GM21447 (cell line): ENCODE measurements at regions not wholly inside any gene's neighbourhood (a gene's known extent, or its start where the extent isn't known, plus 50 kb on each side); places are given as distances from the start of the nearest gene placed in this dataset.
A peak's percentile ranks its signal among the peaks of the same experiment; 100 is the strongest.
"Not testable (repeated sequence)": the region's sequence is repeated elsewhere in the genome, so short reads cannot be mapped to it uniquely, and the experiment has no call there.

ENCODE experiments used
- ATAC-seq: cut with Tn5 transposase; IDR thresholded peaks from one replicate; pipeline ENCODE4 v1.9.1; 2021; ENCODE audit not compliant: unreplicated experiment

GRCh38 chr4:71841336-71841735 is 57.5 kb upstream of the GC start:
- no peak for ATAC-seq

DNA sequence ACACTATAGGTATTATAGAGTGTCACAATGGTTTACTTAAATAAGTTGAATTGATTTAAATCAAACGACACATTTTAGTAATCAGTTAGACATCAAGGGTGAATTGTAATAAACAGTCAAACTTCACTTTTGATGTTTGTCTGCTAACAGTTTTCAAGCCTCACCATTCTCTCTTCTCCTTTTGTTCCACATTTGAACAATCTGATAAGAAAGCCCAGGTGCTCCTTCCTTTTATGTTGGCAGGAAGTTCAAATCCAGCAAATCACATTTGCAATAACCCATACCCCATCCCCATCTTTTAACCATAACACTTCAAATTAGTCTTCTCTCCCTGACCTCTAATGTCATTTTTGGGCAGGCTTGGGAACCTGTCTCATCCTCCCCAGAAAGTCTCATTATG is 63.4 kb upstream of the GC start:
- ATAC-seq, result no peak

DNA sequence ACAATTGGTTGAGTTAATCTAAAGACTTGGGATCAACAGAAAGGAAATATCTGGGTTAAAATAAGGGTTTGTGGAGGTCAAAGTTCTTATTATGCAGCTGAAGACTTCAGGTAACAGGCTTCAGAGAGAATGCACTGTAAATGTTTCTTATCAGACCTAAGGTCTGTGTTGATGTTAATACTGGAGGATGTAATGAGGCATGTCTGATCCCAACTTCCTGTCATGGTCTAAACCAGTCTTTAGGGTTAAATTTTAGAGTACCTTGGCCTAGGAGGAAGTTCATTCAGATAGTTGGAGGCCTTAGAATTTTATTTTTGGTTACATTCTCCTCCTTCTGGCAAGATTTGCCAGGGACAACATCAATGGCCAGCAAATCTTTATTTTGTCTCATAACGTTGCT is 72.1 kb upstream of the GC start:
- no peak for ATAC-seq

DNA sequence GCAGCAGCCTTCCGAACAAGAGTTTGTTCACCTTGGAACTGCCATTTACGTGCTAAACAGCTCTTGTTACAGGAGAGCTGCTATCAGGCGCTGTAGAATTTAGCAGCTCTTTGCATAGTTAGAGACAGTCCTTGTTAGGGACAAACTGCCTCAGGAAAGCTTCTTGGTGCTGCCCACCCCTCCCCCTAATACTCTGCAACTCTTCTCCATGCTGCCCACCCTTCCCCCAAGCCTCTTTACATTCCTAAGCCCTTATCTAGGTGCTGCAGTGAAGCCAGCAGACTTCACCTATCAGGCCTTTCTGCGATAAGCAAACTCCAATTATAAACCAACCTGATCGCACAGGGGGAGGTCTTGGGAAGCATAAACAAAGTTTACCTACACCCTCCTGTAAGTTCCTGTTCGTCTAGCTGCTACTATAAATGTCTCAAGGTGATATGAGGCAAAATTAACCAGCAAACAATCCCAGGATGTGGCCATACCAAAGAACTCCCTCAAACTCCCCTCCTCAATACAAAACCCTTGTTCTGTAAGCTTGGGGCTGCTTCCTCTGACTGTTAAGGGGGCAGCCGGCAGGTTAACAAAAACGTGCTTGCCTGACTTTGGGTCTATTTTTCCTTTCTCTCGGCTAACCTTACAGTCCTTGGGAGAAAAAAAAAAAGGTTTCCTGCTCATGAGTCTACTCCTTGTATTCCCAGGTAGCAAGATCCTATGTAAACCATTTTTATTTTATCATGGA is 74.0 kb upstream of the GC start:
- no peak for ATAC-seq

DNA sequence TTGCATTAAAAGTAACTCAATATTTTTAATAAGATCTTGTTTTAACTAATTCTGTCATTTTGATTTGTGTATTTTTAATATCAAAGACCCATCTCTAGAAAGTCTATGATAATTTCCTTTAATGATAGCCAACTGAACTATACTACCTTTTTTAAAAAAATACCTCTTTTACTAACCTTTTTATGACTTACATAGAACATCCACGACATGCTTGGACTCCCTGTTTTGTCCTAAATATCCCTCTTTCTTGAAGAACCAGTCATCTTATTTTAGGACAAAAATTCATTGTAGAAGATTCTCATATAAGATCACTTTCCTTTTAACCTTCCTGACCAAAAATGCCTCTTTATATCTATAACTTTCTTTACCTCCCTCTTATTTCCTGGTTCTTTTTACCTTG is 76.8 kb upstream of the GC start:
- ATAC-seq, result no peak

DNA sequence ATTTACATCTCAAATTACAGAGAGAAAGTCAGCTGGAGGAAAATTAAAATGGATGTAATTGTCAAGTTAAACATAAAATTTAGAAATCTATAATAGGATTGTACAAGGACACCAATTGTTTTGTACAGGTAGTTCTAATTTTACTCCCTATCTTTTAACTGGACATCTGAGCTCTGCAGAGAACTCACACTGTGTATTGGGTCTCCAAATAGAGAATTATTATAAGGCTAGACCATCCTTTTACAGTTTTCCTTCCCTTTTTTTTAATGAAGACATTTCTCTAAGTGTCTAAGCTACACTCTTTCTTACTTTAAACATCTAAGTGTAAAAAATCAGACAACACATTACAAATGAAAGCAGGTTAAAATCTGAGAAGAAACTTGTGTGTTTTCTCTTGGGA is 78.4 kb upstream of the GC start:
- no peak for ATAC-seq

- ATAC-seq, result no peak
Measured at GRCh38 chr4:71863457-71863856, 79.6 kb upstream of the GC start.

DNA sequence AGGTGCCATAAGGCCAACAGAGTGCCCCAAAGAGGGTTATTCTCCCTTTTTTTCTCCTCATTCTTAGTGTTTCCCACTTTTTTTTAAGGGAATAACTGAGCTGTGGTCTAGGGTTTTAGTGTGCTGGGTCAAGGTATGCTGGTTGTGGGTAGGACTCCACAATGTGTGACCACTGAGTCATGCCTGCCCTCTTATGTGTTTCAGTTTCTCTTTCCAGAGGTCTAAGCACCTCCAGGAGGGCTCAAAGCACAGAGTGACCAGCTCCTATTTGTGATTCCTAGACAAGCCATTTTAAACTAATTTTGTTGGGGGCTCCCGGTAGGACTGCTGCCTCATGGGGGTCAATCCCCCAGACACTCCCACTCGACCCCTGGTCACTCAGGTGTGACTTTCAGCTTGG is 80.5 kb upstream of the GC start:
- ATAC-seq, result no peak

DNA sequence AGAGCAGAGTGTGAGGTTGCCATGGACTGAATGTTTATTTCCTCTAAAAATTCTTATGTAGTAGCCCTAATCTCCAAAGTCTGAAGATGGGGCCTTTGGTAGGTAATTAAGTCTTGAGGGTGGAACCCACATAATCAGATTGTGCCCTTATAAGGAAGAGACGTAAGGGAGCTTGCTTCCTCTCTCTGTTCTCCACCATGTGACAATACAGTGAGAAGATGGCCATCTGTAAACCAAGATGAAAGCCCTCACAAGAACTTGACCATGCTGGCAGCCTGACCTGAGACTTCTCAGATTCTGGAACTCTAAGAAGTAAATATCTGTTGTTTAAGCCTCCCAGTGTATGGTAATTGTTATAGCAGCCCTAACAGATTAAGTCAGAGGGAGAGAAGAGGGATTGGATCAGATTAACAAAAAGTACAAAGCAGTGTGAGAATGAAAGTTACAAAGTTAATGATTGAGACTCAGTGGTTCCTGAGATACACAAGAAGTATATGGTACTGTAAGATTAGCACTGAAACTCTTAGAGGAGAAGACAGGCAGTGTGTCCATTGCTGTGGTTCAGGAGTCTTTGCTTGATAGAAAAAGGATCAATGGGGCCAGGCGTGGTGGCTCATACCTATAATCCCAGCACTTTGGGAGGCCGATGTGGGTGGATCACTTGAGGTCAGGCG is 82.5 kb upstream of the GC start:
- ATAC-seq, result no peak

GRCh38 chr4:71867598-71867997 is 83.7 kb upstream of the GC start:
- no peak for ATAC-seq

- no peak for ATAC-seq
Measured at GRCh38 chr4:71870456-71870855, 86.6 kb upstream of the GC start.

DNA sequence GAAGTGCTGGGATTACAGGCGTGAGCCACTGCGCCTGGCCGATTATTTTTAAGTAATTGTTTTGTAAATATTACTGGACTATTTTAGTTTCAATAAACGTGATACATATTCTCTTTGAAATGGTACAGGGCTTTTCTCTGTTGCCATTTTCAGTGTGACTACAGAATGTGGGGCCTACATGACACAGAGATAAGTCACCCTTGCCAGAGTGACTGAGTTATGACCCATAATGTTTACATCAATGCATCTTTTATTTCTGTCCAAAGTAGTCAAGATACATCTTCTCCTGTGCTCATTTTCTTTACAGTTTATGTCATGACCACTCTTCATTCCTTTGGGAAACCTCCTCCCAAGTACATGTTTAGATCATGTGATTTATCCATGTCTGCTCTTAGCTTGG is 88.3 kb upstream of the GC start:
- ATAC-seq, result no peak

DNA sequence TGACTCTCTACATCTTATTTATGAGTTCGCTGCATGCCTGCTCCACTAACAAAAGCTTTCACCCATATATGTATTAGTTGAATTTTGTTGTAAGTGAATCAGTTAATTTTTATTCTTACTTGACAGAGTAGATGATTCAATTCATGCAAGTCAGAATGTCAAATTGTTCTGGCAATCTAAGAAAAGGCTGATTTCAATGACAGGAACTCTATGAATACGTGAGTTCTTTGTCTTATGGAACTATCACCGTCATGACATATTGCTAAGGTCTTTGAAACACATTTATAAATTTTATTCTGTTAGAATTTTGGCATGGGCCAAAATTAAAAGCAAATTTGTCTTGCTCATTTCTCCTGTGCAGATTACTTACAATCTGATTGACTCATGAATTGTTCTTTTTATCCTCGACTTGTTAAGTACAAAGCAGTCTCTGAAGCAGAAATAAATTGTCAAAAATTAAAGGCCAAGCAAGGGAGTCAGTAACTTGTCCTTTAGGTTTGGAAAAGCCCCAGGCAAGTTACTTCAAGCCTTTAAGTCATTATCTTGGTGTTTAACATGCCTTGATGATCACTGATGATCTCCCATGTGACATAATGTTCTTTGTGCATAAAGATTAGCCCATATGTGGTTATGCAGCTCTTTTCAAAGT is 89.0 kb upstream of the GC start:
- no peak for ATAC-seq

- ATAC-seq, result no peak
Measured at GRCh38 chr4:71878376-71878775, 94.5 kb upstream of the GC start.

- no peak for ATAC-seq
Measured at GRCh38 chr4:71882113-71882841, 98.4 kb upstream of the GC start.

DNA sequence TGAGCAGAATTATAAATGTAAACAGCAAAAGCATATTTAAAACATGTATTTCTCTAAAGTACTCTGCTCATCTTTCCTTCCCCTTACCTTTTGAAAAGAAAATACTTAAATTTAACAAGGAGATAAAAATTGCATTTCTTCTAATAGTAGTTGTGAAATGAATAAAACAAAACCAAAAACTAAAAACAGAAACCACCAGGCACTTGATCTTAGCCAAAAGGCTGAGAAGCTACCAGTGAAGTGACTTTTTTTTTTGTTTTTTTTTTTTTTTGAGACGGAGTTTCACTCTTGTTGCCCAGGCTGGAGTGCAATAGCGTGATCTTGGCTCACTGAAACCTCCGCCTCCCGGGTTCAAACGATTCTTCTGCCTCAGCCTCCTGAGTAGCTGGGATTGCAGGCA is 116.5 kb upstream of the GC start:
- not testable (repeated sequence) for ATAC-seq

GRCh38 chr4:71905594-71905993 is 121.7 kb upstream of the GC start:
- not testable (repeated sequence) for ATAC-seq

DNA sequence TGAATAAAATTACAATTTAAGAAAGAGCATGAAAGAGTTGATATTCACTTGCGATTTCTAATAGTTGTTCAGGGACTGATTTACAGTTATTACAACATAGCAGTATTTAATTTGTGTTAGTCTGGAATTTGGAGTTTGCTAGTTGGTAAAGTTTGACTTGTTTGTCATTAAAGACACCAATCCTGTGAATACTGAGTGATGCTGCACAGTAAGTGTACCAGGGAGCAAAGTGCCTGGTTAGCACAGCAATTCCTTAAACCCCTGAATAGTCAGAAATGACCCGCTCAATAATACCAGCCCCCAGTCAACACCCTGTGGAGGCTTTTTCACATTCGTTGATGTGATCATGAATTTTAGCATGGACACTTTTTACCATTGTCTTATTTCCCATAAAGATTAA is 122.2 kb upstream of the GC start:
- no peak for ATAC-seq

- no peak for ATAC-seq
Measured at GRCh38 chr4:71907071-71907470, 123.2 kb upstream of the GC start.

- peak; percentile 71 for ATAC-seq
Measured at GRCh38 chr4:71907782-71908181, 123.9 kb upstream of the GC start.

- no peak for ATAC-seq
Measured at GRCh38 chr4:71913275-71913674, 118.5 kb upstream of the NPFFR2 start.

GRCh38 chr4:71923070-71923469 is 108.7 kb upstream of the NPFFR2 start:
- ATAC-seq, result no peak
